ENCODE measurements at regions not wholly inside any gene's neighbourhood (a gene's known extent, or its start where the extent isn't known, plus 50 kb on each side); places are given as distances from the start of the nearest gene placed in this dataset.

GRCh38 chr22:47285981-47286380, 523.5 kb downstream of the TBC1D22A start:
- no peak for TF ChIP-seq CTCF (IDR thresholded peaks at IDR 0.05)
- TF ChIP-seq POLR2A (IDR thresholded peaks at IDR 0.05) = no peak
- no peak for TF ChIP-seq EP300 (IDR thresholded peaks at IDR 0.05)

All from tibial nerve (tissue), 4 donors.